ENCODE measurements at regions not wholly inside any gene's neighbourhood (a gene's known extent, or its start where the extent isn't known, plus 50 kb on each side); places are given as distances from the start of the nearest gene placed in this dataset.
A peak's percentile ranks its signal among the peaks of the same experiment; 100 is the strongest.

GRCh38 chr1:55420026-55420425 is 204.9 kb upstream of the USP24 start:
- DNase-seq: no peak

DNA sequence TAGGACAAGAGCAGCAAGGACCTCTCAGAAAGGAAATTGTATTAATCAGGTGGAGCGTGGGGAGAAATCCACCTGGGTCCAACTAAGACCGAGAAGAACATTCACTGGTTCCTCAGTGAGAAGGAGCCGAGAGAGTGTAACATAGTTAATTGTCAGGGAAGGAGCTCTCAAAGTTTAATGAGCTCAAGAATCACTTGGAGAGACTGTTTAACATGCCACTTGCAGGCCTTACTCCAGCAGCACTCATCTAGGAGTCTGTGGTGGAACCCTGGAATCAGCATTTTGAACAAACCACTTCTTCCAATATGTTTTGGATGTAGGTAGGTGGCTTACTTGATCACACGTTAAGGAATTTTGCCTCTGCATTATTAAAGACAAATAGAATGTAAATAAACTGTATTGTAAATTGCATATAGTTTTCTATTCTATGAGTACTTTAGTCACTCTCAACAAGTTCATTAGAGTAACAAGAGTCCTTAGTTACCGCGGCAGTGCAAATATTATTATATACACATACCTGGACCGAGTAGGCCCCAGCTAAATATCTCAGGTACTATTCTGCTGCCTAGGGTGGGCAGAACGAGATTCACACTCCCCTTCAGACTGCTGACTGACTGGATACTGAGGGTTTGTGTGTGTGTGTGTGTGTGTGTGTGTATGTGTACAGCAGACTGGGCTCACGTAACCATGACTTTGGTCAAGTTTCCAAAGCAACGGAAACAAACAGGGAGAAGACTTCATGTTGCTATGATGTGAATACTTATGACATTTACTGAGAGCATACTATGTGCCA is 203.2 kb upstream of the USP24 start:
- DNase-seq: no peak

GRCh38 chr1:55416164-55416842 is 201.1 kb upstream of the USP24 start:
- DNase-seq: no peak

GRCh38 chr1:55413286-55413685 is 198.1 kb upstream of the USP24 start:
- no peak for DNase-seq

GRCh38 chr1:55412060-55412459 is 196.9 kb upstream of the USP24 start:
- no peak for DNase-seq

GRCh38 chr1:55402671-55403464 is 187.7 kb upstream of the USP24 start:
- no peak for DNase-seq

GRCh38 chr1:55402142-55402541 is 187.0 kb upstream of the USP24 start:
- DNase-seq: no peak

DNA sequence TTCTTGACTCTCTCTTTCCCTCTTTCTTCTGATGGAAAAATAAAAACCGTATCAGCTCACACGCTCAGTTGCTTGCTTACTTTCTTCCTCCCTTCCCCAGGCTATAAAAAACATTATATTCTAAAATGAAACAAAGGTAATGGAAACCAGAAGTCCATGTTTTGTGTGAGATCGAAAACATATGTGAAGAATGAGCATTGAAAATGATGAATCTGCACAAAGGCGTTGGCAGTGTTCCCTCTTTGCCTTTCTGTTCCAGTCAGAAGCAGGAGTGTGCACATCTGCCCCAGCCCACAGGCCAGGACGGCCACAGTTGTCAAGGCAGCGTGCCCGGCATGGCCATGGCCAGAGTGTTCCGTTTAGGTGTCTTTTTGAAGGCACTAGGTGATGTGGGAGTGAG is 185.3 kb upstream of the USP24 start:
- DNase-seq: no peak

GRCh38 chr1:55399346-55399745 is 184.2 kb upstream of the USP24 start:
- no peak for DNase-seq

- no peak for DNase-seq
These were observed 181.3 kb upstream of the USP24 start for GRCh38 chr1:55396381-55396891.

DNA sequence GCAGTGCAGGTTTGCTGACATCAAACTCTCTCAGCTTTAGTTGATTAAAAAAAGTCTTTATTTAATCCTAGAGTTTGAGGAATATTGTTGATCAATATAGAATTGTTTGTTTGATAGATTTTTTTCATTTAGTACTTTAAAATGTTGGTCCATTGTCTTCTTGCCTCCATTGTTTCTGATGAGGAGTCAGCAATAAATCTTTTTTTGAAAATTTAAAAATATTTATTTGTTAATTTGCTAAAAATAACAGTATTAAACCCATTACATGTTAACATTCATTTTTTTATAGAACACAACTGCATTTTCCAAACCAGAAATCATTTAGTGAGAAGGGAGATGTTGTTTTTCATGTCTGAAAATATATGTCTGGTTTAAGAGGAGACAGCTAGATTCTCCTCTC is 173.8 kb upstream of the USP24 start:
- DNase-seq: no peak

- no peak for DNase-seq
These were observed 172.0 kb upstream of the USP24 start for GRCh38 chr1:55387145-55387544.

- no peak for DNase-seq
These were observed 171.3 kb upstream of the USP24 start for GRCh38 chr1:55386456-55386855.

DNA sequence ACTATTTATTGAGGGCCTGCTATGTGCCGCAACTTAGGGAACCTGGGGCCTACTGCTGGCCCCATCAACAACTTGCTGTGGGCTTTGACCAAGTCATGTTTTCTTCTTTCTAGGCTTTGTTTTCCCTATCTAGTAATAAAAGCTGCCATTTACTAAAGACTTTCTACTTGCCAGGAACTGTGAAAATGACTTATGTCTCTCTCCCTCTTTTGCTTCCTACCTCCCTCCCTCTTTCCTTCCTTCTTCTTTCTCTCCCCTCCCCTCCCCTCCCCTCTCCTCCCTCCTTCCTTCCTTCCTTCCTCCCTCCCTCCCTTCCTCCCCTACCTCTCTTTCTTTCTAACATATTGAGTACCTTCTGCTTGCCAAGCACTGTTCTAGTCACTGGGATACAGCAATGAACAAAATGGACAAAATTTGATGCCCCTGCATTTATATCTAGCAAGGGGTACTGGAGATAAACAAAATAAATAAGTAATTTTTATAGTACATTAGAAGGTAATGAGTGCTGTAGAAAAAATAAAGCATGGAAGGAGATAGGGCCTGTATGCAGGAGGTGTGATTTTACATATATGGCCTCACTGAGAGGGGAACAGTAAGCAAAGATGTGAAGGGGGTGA is 170.3 kb upstream of the USP24 start:
- DNase-seq: no peak

DNA sequence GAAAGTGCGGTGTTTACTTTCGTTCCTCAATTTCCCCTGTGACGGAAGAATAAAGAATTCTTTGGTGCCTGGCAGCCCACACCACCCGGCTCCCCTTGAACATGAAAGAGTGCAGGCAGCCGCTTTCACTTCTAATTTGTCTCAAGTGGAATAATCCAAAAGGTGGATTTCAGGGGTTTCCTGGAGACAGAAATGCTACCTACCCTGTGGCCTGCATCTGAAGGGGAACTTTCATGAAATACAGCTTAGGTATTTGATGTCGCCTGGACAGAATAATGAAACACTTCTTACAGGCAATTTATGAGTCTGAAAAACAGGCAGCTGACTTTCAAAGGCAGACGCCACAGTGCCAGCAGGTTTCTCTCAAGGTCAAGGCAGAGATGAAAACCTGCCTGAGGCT is 169.5 kb upstream of the USP24 start:
- DNase-seq: no peak

DNA sequence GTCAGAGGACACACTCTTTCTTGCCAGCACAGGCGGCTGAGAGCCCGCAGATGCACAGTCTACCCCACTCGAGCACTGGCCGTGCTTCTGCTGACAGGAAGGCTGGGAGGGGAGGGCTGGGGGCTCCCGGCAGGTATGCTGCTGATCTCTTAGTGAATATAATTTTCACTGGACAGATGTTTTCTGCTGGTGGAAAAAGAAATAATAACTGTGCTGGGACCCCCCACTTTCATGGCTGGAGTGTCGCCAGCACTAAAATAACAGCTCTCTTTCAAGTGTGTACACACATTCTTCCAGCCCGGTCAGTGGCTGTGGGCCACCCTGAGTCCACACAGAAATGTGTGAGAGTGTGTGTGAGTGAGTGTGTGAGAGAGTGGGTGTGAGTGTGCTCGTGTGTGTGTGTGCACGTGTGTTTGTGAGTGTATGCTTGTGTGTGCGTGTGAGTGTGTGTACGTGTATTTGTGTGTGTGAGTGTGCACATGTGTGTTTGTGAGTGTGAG is 167.7 kb upstream of the USP24 start:
- no peak for DNase-seq

DNA sequence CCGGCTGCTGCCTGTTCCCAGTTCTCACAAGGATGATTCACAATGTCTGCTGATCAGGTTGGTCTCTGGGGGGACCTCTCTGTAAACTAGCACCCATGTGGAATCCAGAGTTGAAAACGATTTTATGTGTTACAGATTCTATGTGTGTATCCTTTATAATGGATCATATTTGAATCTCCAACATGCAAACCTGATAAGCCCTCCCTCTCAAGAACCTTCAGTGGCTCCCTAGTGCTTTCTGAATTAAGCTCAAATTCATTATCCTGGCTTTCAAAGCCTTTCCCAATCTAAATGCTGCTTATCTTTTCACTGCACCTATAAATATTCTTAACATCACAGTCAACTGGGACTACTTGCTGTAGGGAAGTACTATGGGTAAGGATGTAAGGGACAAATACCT is 166.8 kb upstream of the USP24 start:
- DNase-seq: no peak

DNA sequence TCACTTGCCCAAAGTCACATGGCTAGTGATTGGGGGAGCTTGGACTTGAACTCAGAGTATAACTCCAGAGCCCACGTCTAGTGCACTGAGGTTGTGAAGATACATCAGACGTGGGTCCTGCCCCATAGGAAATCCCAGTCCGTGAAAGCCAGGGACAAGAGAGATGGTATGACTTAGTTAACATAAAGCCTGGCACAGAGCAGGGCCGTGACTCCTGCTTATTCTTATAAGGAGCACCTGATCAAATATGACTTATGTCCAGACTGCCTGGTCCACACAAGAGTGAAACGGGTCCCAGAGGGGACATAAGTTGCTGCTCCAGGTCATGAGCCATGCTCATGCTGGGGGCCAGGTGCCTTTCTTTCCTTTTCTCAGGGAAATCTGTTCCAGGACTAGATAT is 166.3 kb upstream of the USP24 start:
- DNase-seq: no peak

- no peak for DNase-seq
These were observed 165.3 kb upstream of the USP24 start for GRCh38 chr1:55380355-55380970.

DNA sequence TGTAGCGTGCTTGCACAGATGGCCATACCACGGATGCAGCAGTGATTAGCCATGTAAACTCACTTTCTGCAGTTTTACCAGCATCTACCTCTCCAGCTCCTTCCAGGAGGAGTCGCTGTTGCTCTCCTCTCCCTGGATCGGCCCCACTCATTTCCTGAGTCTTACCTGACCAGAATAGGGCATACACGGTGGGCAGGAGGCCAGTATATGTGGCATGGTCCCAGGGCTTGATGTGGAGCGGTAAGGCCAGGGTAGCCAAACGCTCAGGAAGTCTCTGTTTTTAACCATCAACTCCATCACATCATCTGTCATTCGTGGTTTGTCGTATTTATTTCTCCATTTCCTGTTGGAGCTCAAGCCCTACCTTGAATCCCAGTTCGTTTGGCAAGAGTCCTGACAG is 163.4 kb upstream of the USP24 start:
- DNase-seq: peak; percentile 62

GRCh38 chr1:55376897-55377296 is 161.7 kb upstream of the USP24 start:
- no peak for DNase-seq

- peak; percentile 39 for DNase-seq
These were observed 160.6 kb upstream of the USP24 start for GRCh38 chr1:55375617-55376258.
